ENCODE measurements at regions not wholly inside any gene's neighbourhood (a gene's known extent, or its start where the extent isn't known, plus 50 kb on each side); places are given as distances from the start of the nearest gene placed in this dataset.

- TF ChIP-seq CTCF (IDR thresholded peaks at IDR 0.05) (no peak), EZH2 (IDR thresholded peaks at IDR 0.05; ENCODE audit: borderline replicate concordance, insufficient read depth, low read depth, low read length, poor library complexity, severe bottlenecking) (no peak)
These were observed 592.1 kb downstream of the XIRP2 start for GRCh38 chr2:167480232-167480985.
